Erythroblast (primary cell): ENCODE measurements at regions not wholly inside any gene's neighbourhood (a gene's known extent, or its start where the extent isn't known, plus 50 kb on each side); places are given as distances from the start of the nearest gene placed in this dataset.

Experiments
- GATA1 ChIP-seq: IDR thresholded peaks from 2 replicates; pipeline ENCODE4 v1.6.1; 2011; ENCODE audit warnings: low read depth, mild to moderate bottlenecking, control low read depth, low read length, moderate library complexity
- POLR2A ChIP-seq: IDR thresholded peaks from 2 replicates; pipeline ENCODE4 v1.6.1; 2011; ENCODE audit warnings: mild to moderate bottlenecking, low read length

DNA sequence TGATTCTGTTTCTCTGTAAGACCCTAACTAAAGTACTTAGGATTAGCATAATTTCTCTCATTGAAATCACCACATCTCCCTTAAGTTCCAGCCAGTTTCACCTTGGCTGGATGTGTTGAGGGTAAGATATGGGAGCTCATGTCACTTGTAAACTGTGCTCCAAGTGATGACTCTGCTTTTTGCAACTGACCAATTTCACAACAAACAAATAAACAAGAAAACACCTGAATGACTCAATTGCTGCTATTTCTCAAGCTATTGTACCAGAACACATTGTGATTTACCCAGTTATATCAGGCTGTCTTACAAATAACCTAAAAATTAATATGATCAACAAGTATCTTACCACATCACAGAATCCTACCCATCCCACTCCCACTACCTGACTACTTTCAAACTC is 379.1 kb upstream of the KIF2A start:
- TF ChIP-seq POLR2A (no peak), GATA1 (no peak)
